OCI-LY7 (cell line): ENCODE measurements at regions not wholly inside any gene's neighbourhood (a gene's known extent, or its start where the extent isn't known, plus 50 kb on each side); places are given as distances from the start of the nearest gene placed in this dataset.

Source experiments
- CTCF ChIP-seq: fragments of 200-600 bp; sonication (generic); conservative IDR thresholded peaks from 2 replicates; pipeline ENCODE4 v1.5.1; 2014; ENCODE audit warnings: mild to moderate bottlenecking, antibody characterized with exemption, low read length, moderate library complexity, mixed read lengths
- EZH2phosphoT487 ChIP-seq: fragments of 200-600 bp; sonication (generic); IDR thresholded peaks from 2 replicates; pipeline ENCODE4 v1.6.1; 2018; ENCODE audit warnings: low read depth, borderline replicate concordance, mild to moderate bottlenecking, mixed run types, antibody characterized with exemption, low read length, moderate library complexity, mixed read lengths

GRCh38 chr6:78031228-78031627, 378.4 kb downstream of the MEI4 start:
- TF ChIP-seq CTCF: no peak
- TF ChIP-seq EZH2phosphoT487: no peak
